Putamen (tissue), 1 donor: ENCODE measurements at regions not wholly inside any gene's neighbourhood (a gene's known extent, or its start where the extent isn't known, plus 50 kb on each side); places are given as distances from the start of the nearest gene placed in this dataset.
"Not testable (repeated sequence)": the region's sequence is repeated elsewhere in the genome, so short reads cannot be mapped to it uniquely, and the experiment has no call there.

ENCODE experiments used
- DNase-seq: peaks from one replicate; pipeline ENCODE4 v3.0.0-alpha.2; 2016; ENCODE audit warnings: low spot score

- no peak for DNase-seq
These were observed 234.6 kb upstream of the BCHE start for GRCh38 chr3:166071831-166072230.

GRCh38 chr3:166064476-166064875 lies 227.3 kb upstream of the BCHE start:
- no peak for DNase-seq

GRCh38 chr3:166060789-166061479 lies 223.7 kb upstream of the BCHE start:
- no peak for DNase-seq

GRCh38 chr3:166052440-166052839 lies 215.2 kb upstream of the BCHE start:
- no peak for DNase-seq

GRCh38 chr3:166029507-166029906 lies 192.3 kb upstream of the BCHE start:
- no peak for DNase-seq

- no peak for DNase-seq
These were observed 176.0 kb upstream of the BCHE start for GRCh38 chr3:166013073-166013679.

- DNase-seq: no peak
These were observed 174.5 kb upstream of the BCHE start for GRCh38 chr3:166011771-166012170.

GRCh38 chr3:166005126-166005525 lies 167.9 kb upstream of the BCHE start:
- no peak for DNase-seq

- no peak for DNase-seq
These were observed 157.1 kb upstream of the BCHE start for GRCh38 chr3:165994293-165994692.

- DNase-seq: no peak
These were observed 147.4 kb upstream of the BCHE start for GRCh38 chr3:165984589-165984988.

GRCh38 chr3:165983284-165983683 lies 146.1 kb upstream of the BCHE start:
- DNase-seq: no peak

GRCh38 chr3:165981318-165981717 lies 144.1 kb upstream of the BCHE start:
- no peak for DNase-seq

GRCh38 chr3:165960825-165961224 lies 123.6 kb upstream of the BCHE start:
- not testable (repeated sequence) for DNase-seq

- DNase-seq: no peak
These were observed 116.9 kb upstream of the BCHE start for GRCh38 chr3:165954171-165954570.

GRCh38 chr3:165946360-165946759 lies 109.1 kb upstream of the BCHE start:
- no peak for DNase-seq

- DNase-seq: no peak
These were observed 101.8 kb upstream of the BCHE start for GRCh38 chr3:165938986-165939540.

- DNase-seq: not testable (repeated sequence)
These were observed 98.9 kb upstream of the BCHE start for GRCh38 chr3:165936081-165936480.

- not testable (repeated sequence) for DNase-seq
These were observed 87.1 kb upstream of the BCHE start for GRCh38 chr3:165924301-165924791.

- no peak for DNase-seq
These were observed 83.8 kb upstream of the BCHE start for GRCh38 chr3:165920984-165921383.

- no peak for DNase-seq
These were observed 82.1 kb upstream of the BCHE start for GRCh38 chr3:165919284-165919683.

GRCh38 chr3:165918657-165918979 lies 81.4 kb upstream of the BCHE start:
- DNase-seq: no peak

GRCh38 chr3:165917938-165918656 lies 80.9 kb upstream of the BCHE start:
- DNase-seq: not testable (repeated sequence)

- not testable (repeated sequence) for DNase-seq
These were observed 77.9 kb upstream of the BCHE start for GRCh38 chr3:165915104-165915503.
